ENCODE measurements at regions not wholly inside any gene's neighbourhood (a gene's known extent, or its start where the extent isn't known, plus 50 kb on each side); places are given as distances from the start of the nearest gene placed in this dataset.

- no peak for DNase-seq (ENCODE audit: low read depth in 2 of 3, low spot score in 1 of 3)
These were observed 2144.2 kb downstream of the PCDH9 start for GRCh38 chr13:65085977-65086376.

GRCh38 chr13:65074248-65074647, 2155.9 kb downstream of the PCDH9 start:
- DNase-seq (ENCODE audit: low read depth in 2 of 3, low spot score in 1 of 3) = no peak

GRCh38 chr13:65064967-65065366, 2165.2 kb downstream of the PCDH9 start:
- DNase-seq (ENCODE audit: low read depth in 2 of 3, low spot score in 1 of 3) = no peak

- no peak for DNase-seq (ENCODE audit: low read depth in 2 of 3, low spot score in 1 of 3)
These were observed 2166.4 kb downstream of the PCDH9 start for GRCh38 chr13:65063753-65064152.

GRCh38 chr13:65057986-65058385, 2172.2 kb downstream of the PCDH9 start:
- DNase-seq (ENCODE audit: low read depth in 2 of 3, low spot score in 1 of 3) = no peak

GRCh38 chr13:65054277-65054676, 2175.9 kb downstream of the PCDH9 start:
- DNase-seq (ENCODE audit: low read depth in 2 of 3, low spot score in 1 of 3) = no peak

- no peak for DNase-seq (ENCODE audit: low read depth in 2 of 3, low spot score in 1 of 3)
These were observed 2193.1 kb downstream of the PCDH9 start for GRCh38 chr13:65036999-65037398.

- no peak for DNase-seq (ENCODE audit: low read depth in 2 of 3, low spot score in 1 of 3)
These were observed 2194.8 kb downstream of the PCDH9 start for GRCh38 chr13:65035302-65035701.

GRCh38 chr13:65034266-65034665, 2195.9 kb downstream of the PCDH9 start:
- no peak for DNase-seq (ENCODE audit: low read depth in 2 of 3, low spot score in 1 of 3)

GRCh38 chr13:65032825-65033224, 2197.3 kb downstream of the PCDH9 start:
- no peak for DNase-seq (ENCODE audit: low read depth in 2 of 3, low spot score in 1 of 3)

- DNase-seq (ENCODE audit: low read depth in 2 of 3, low spot score in 1 of 3) = no peak
These were observed 2202.0 kb downstream of the PCDH9 start for GRCh38 chr13:65028101-65028500.

- no peak for DNase-seq (ENCODE audit: low read depth in 2 of 3, low spot score in 1 of 3)
These were observed 2203.6 kb downstream of the PCDH9 start for GRCh38 chr13:65026505-65026904.

- no peak for DNase-seq (ENCODE audit: low read depth in 2 of 3, low spot score in 1 of 3)
These were observed 2218.8 kb downstream of the PCDH9 start for GRCh38 chr13:65011378-65011777.

- no peak for DNase-seq (ENCODE audit: low read depth in 2 of 3, low spot score in 1 of 3)
These were observed 2232.7 kb downstream of the PCDH9 start for GRCh38 chr13:64997438-64997837.

- no peak for DNase-seq (ENCODE audit: low read depth in 2 of 3, low spot score in 1 of 3)
These were observed 2236.5 kb downstream of the PCDH9 start for GRCh38 chr13:64993514-64994164.

- DNase-seq (ENCODE audit: low read depth in 2 of 3, low spot score in 1 of 3) = no peak
These were observed 2237.8 kb downstream of the PCDH9 start for GRCh38 chr13:64992314-64992713.

GRCh38 chr13:64985075-64985474, 2245.1 kb downstream of the PCDH9 start:
- DNase-seq (ENCODE audit: low read depth in 2 of 3, low spot score in 1 of 3) = no peak

- no peak for DNase-seq (ENCODE audit: low read depth in 2 of 3, low spot score in 1 of 3)
These were observed 2267.7 kb downstream of the PCDH9 start for GRCh38 chr13:64962404-64962803.

- no peak for DNase-seq (ENCODE audit: low read depth in 2 of 3, low spot score in 1 of 3)
These were observed 2270.9 kb downstream of the PCDH9 start for GRCh38 chr13:64959276-64959675.

GRCh38 chr13:64958106-64958505, 2272.0 kb downstream of the PCDH9 start:
- DNase-seq (ENCODE audit: low read depth in 2 of 3, low spot score in 1 of 3) = no peak

GRCh38 chr13:64938660-64939059, 2291.5 kb downstream of the PCDH9 start:
- DNase-seq (ENCODE audit: low read depth in 2 of 3, low spot score in 1 of 3) = no peak

GRCh38 chr13:64937302-64937701, 2292.8 kb downstream of the PCDH9 start:
- no peak for DNase-seq (ENCODE audit: low read depth in 2 of 3, low spot score in 1 of 3)

GRCh38 chr13:64936879-64937278, 2293.3 kb downstream of the PCDH9 start:
- no peak for DNase-seq (ENCODE audit: low read depth in 2 of 3, low spot score in 1 of 3)

GRCh38 chr13:64935441-64935840, 2294.7 kb downstream of the PCDH9 start:
- DNase-seq (ENCODE audit: low read depth in 2 of 3, low spot score in 1 of 3) = no peak
